ENCODE measurements at regions not wholly inside any gene's neighbourhood (a gene's known extent, or its start where the extent isn't known, plus 50 kb on each side); places are given as distances from the start of the nearest gene placed in this dataset.

DNA sequence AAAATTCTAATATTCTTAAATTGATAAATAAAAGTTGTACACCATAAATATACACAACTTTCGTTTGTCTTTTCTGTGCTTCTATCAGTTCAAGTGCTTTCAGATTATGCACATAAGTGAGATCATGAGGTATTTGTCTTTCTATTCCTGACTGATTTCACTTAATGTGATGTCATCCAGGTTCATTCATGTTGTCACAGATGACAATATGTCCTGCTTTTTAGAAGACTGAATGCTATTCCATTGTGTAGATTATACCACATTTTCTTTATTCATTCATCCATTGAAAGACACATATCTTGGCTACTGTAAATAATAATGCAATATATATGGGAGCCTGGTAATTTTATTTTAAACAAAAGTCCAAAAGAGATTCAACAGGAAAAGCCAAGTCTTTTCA, 190.1 kb upstream of the ERBB4 start:
- CTCF ChIA-PET: no interaction called here
- FAIRE-seq (no peak), DNase-seq (ENCODE audit: low read depth, low spot score) (no peak)
- no peak for TF ChIP-seq JUN (IDR thresholded peaks at IDR 0.05; ENCODE audit: borderline replicate concordance, insufficient read depth, insufficient read length, low read depth)
- Histone ChIP-seq H3K9me1 (replicated peaks; ENCODE audit: control insufficient read depth, extremely low read depth, insufficient read depth, low read length) (no peaks in the 10 kb centered on the region), H3K4me3 (replicated peaks in 1 of 3; ENCODE audit: insufficient read depth in 1 of 3, low read depth in 1 of 3, low read length in 3 of 3) (no peak overlapping the region), H4K20me1 (replicated peaks; ENCODE audit: control insufficient read depth, extremely low read depth, insufficient read depth, low read length) (no peaks in the 10 kb centered on the region), H3K36me3 (ENCODE audit: control insufficient read depth in 2 of 2, extremely low read depth in 1 of 2, insufficient read depth in 2 of 2, low read length in 2 of 2) (no peaks in the 10 kb centered on the region), H3K4me2 (ENCODE audit: insufficient read depth, low read length) (no peak overlapping the region), H3K4me1 (ENCODE audit: control insufficient read depth, extremely low read depth, insufficient read depth, low read length) (no peaks in the 10 kb centered on the region), H3K9ac (replicated peaks; ENCODE audit: extremely low read depth, insufficient read depth, low read length) (no peak overlapping the region), H3K9me3 (replicated peaks; ENCODE audit: control insufficient read depth, insufficient read depth, low read length) (no peaks in the 10 kb centered on the region), H2AFZ (ENCODE audit: low read depth, low read length) (no peak overlapping the region), H3K27ac (ENCODE audit: insufficient read depth, low read depth, low read length) (no peak overlapping the region), H3K79me2 (ENCODE audit: control insufficient read depth, insufficient read depth, low read length) (no peaks in the 10 kb centered on the region), H3K27me3 (ENCODE audit: control insufficient read depth in 2 of 2, insufficient read depth in 2 of 2, low read length in 2 of 2) (no peaks in the 10 kb centered on the region)
- no TSS peak for BruUV-seq (replicated peaks)
- dilution Hi-C loops (cut with MboI; ENCODE audit: extremely low pct_ligation_motif_present, low sequenced_read_pairs): no loop called here
- intact Hi-C loops (cut with micrococcal nuclease): no loop called here
- POLR2A ChIA-PET: no interaction called here

DNA sequence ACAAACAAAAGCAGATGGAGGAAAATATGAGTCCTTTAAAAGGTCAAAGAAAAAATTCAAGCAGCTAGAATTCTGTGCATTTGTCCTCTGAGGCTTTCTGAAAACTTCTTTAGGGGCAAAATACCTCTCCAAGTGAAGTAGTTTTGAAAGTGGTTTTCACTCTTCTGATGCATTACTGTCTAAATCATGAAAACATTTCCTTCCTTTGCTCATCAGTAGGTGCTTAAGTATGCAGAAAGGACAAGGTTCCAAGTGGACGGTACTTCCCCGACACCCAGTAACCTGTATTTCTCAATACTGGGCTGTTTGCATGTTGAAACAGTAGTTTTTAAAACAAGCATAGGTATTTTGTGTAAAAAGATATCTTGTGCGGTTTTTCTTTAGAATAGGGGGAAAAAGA, 189.1 kb upstream of the ERBB4 start:
- H3K9me1 ChIP-seq (replicated peaks; ENCODE audit: control insufficient read depth, extremely low read depth, insufficient read depth, low read length): no peaks in the 10 kb centered on the region
- CTCF ChIA-PET: no interaction called here
- no peak overlapping the region for H3K27ac ChIP-seq (ENCODE audit: insufficient read depth, low read depth, low read length)
- POLR2A ChIA-PET: no interaction called here
- H3K36me3 ChIP-seq (ENCODE audit: control insufficient read depth in 2 of 2, extremely low read depth in 1 of 2, insufficient read depth in 2 of 2, low read length in 2 of 2): no peaks in the 10 kb centered on the region
- no peak for FAIRE-seq
- no peaks in the 10 kb centered on the region for H4K20me1 ChIP-seq (replicated peaks; ENCODE audit: control insufficient read depth, extremely low read depth, insufficient read depth, low read length)
- no peak for DNase-seq (ENCODE audit: low read depth, low spot score)
- dilution Hi-C loops (cut with MboI; ENCODE audit: extremely low pct_ligation_motif_present, low sequenced_read_pairs) (no loop called here), intact Hi-C loops (cut with micrococcal nuclease) (no loop called here)
- no peak overlapping the region for H3K9ac ChIP-seq (replicated peaks; ENCODE audit: extremely low read depth, insufficient read depth, low read length)
- no TSS peak for BruUV-seq (replicated peaks)
- H3K9me3 ChIP-seq (replicated peaks; ENCODE audit: control insufficient read depth, insufficient read depth, low read length): no peaks in the 10 kb centered on the region
- H3K4me1 ChIP-seq (ENCODE audit: control insufficient read depth, extremely low read depth, insufficient read depth, low read length): no peaks in the 10 kb centered on the region
- H3K79me2 ChIP-seq (ENCODE audit: control insufficient read depth, insufficient read depth, low read length): no peaks in the 10 kb centered on the region
- H3K4me2 ChIP-seq (ENCODE audit: insufficient read depth, low read length): no peak overlapping the region
- H3K4me3 ChIP-seq (replicated peaks in 1 of 3; ENCODE audit: insufficient read depth in 1 of 3, low read depth in 1 of 3, low read length in 3 of 3): no peak overlapping the region
- no peak overlapping the region for H2AFZ ChIP-seq (ENCODE audit: low read depth, low read length)
- no peaks in the 10 kb centered on the region for H3K27me3 ChIP-seq (ENCODE audit: control insufficient read depth in 2 of 2, insufficient read depth in 2 of 2, low read length in 2 of 2)
- TF ChIP-seq POLR2AphosphoS5 (IDR thresholded peaks at IDR 0.05; ENCODE audit: insufficient read depth, low read depth, low read length) (no peak), POLR2A (IDR thresholded peaks at IDR 0.05; ENCODE audit: low read depth, low read length) (no peak), FOS (IDR thresholded peaks at IDR 0.05; ENCODE audit: borderline replicate concordance, insufficient read depth, low read length) (no peak), GATA2 (IDR thresholded peaks at IDR 0.05; ENCODE audit: insufficient read depth, insufficient read length, low read depth, low read length) (no peak), JUN (IDR thresholded peaks at IDR 0.05; ENCODE audit: borderline replicate concordance, insufficient read depth, insufficient read length, low read depth) (no peak), MYC (IDR thresholded peaks at IDR 0.05; ENCODE audit: low read depth, low read length) (no peak), EZH2 (IDR thresholded peaks at IDR 0.05; ENCODE audit: borderline replicate concordance, low read depth, low read length, severe bottlenecking) (no peak)
- TF ChIP-seq, protein P1, sequence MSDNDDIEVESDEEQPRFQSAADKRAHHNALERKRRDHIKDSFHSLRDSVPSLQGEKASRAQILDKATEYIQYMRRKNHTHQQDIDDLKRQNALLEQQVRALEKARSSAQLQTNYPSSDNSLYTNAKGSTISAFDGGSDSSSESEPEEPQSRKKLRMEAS (IDR thresholded peaks at IDR 0.05; ENCODE audit: insufficient read depth, insufficient read length): no peak
- TF ChIP-seq, protein P2, sequence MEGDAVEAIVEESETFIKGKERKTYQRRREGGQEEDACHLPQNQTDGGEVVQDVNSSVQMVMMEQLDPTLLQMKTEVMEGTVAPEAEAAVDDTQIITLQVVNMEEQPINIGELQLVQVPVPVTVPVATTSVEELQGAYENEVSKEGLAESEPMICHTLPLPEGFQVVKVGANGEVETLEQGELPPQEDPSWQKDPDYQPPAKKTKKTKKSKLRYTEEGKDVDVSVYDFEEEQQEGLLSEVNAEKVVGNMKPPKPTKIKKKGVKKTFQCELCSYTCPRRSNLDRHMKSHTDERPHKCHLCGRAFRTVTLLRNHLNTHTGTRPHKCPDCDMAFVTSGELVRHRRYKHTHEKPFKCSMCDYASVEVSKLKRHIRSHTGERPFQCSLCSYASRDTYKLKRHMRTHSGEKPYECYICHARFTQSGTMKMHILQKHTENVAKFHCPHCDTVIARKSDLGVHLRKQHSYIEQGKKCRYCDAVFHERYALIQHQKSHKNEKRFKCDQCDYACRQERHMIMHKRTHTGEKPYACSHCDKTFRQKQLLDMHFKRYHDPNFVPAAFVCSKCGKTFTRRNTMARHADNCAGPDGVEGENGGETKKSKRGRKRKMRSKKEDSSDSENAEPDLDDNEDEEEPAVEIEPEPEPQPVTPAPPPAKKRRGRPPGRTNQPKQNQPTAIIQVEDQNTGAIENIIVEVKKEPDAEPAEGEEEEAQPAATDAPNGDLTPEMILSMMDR (IDR thresholded peaks at IDR 0.05; ENCODE audit: extremely low read depth in 1 of 2, insufficient read depth in 1 of 2, low read depth in 1 of 2, low read length in 2 of 2): no peak
